K562 (cell line): ENCODE measurements at regions not wholly inside any gene's neighbourhood (a gene's known extent, or its start where the extent isn't known, plus 50 kb on each side); places are given as distances from the start of the nearest gene placed in this dataset.

Experiments used
- AFF4 ChIP-seq: sonication (generic); formaldehyde crosslinking; IDR thresholded peaks from 2 replicates; pipeline ENCODE4 v1.8.0; 2023; ENCODE audit warnings: mild to moderate bottlenecking, missing genetic modification reagents
- CBFB ChIP-seq: sonication (generic); formaldehyde crosslinking; IDR thresholded peaks from 2 replicates; pipeline ENCODE4 v1.4.0; 2020; ENCODE audit warnings: mild to moderate bottlenecking, missing genetic modification reagents
- CBX5 ChIP-seq: IDR thresholded peaks from 2 replicates; pipeline ENCODE4 v1.6.1; 2014; ENCODE audit warnings: low read depth, borderline replicate concordance
- CTCF ChIP-seq, 3 experiments: IDR thresholded peaks in 2 of 3; conservative IDR thresholded peaks in 1 of 3; 2 replicates each; pipeline ENCODE4 v1.5.1; 2011 to 2012; ENCODE audit warnings: low read length in 3 of 3, mild to moderate bottlenecking in 3 of 3, control low read depth in 2 of 3, improper control_type of control experiment in 1 of 3, inconsistent platforms in 1 of 3, low read depth in 1 of 3, mixed read lengths in 1 of 3, moderate library complexity in 1 of 3; ENCODE audit not compliant: insufficient read depth in 2 of 3
- ESRRA ChIP-seq: fragments of 450-650 bp; IDR thresholded peaks from 2 replicates; pipeline ENCODE4 v1.6.1; 2014; ENCODE audit warnings: low read depth, mild to moderate bottlenecking, moderate library complexity, borderline replicate concordance
- KAT7 ChIP-seq: sonication (generic); formaldehyde crosslinking; IDR thresholded peaks from 2 replicates; pipeline ENCODE4 v1.8.0; 2022; ENCODE audit warnings: missing genetic modification reagents, mild to moderate bottlenecking, borderline replicate concordance
- NBN ChIP-seq: fragments of 450-650 bp; IDR thresholded peaks from 2 replicates; pipeline ENCODE4 v1.6.1; 2016; ENCODE audit warnings: low read depth, mild to moderate bottlenecking
- STAT5B ChIP-seq: fragments of 250-450 bp; sonication (Bioruptor Pico); IDR thresholded peaks from 2 replicates; pipeline ENCODE4 v1.8.0; 2021; ENCODE audit warnings: mild to moderate bottlenecking, inconsistent platforms
- TCF7L2 ChIP-seq: fragments of 150-350 bp; IDR thresholded peaks from 2 replicates; pipeline ENCODE4 v1.6.1; 2016; ENCODE audit warnings: low read depth, mild to moderate bottlenecking, low read length, moderate library complexity
- ZKSCAN8 ChIP-seq: fragments of 200-800 bp; sonication (Bioruptor generic); IDR thresholded peaks from 2 replicates; pipeline ENCODE4 v1.6.1; 2016; ENCODE audit warnings: missing genetic modification characterization, missing compliant biosample characterization
- ZZZ3 ChIP-seq: fragments of 450-650 bp; IDR thresholded peaks from 2 replicates; pipeline ENCODE4 v1.6.1; 2016; ENCODE audit warnings: antibody characterized with exemption, mild to moderate bottlenecking, moderate library complexity

- TF ChIP-seq CTCF (IDR thresholded peaks at IDR 0.05 in 2 of 3, conservative IDR thresholded peaks at IDR 0.05 in 1 of 3; ENCODE audit: insufficient read depth in 2 of 3, low read depth in 1 of 3, low read length in 3 of 3): no peak
- TF ChIP-seq KAT7 (CRISPR knock-in tag): no peak
- TF ChIP-seq ZKSCAN8 (CRISPR knock-in tag): no peak
- no peak for TF ChIP-seq ESRRA
- TF ChIP-seq STAT5B (CRISPR knock-in tag): no peak
- no peak for TF ChIP-seq CBX5
- no peak for TF ChIP-seq AFF4 (CRISPR knock-in tag)
- no peak for TF ChIP-seq CBFB (CRISPR knock-in tag)
- no peak for TF ChIP-seq NBN
- TF ChIP-seq TCF7L2: no peak
- no peak for TF ChIP-seq ZZZ3
These were observed 1079.1 kb downstream of the TTLL7 start (continued) for GRCh38 chr1:82919837-82920236.
